ENCODE measurements at regions not wholly inside any gene's neighbourhood (a gene's known extent, or its start where the extent isn't known, plus 50 kb on each side); places are given as distances from the start of the nearest gene placed in this dataset.

- Histone ChIP-seq H3K36me3 (no peaks in the 10 kb centered on the region), H3K4me3 (ENCODE audit: low read depth in 1 of 2, low read length in 1 of 2) (no peak overlapping the region), H3K27ac (no peak overlapping the region), H3K27me3 (no peaks in the 10 kb centered on the region), H3K9me3 (no peaks in the 10 kb centered on the region), H3K4me1 (ENCODE audit: control insufficient read depth in 1 of 2, insufficient read depth in 1 of 2, low read depth in 1 of 2, low read length in 1 of 2) (no peaks in the 10 kb centered on the region)
- TF ChIP-seq CTCF (IDR thresholded peaks at IDR 0.05) = no peak
These were observed 401.4 kb upstream of the POU3F3 start for GRCh38 chr2:104452558-104452957.

GRCh38 chr2:104462731-104463130, 391.2 kb upstream of the POU3F3 start:
- H3K27ac ChIP-seq = no peak overlapping the region
- H3K9me3 ChIP-seq = no peaks in the 10 kb centered on the region
- no peaks in the 10 kb centered on the region for H3K27me3 ChIP-seq
- no peaks in the 10 kb centered on the region for H3K36me3 ChIP-seq
- peaks cover 0 to 16% of the 10 kb centered on the region in 2 experiments for H3K4me1 ChIP-seq (ENCODE audit: control insufficient read depth in 1 of 2, insufficient read depth in 1 of 2, low read depth in 1 of 2, low read length in 1 of 2)
- no peak for TF ChIP-seq CTCF (IDR thresholded peaks at IDR 0.05)
- H3K4me3 ChIP-seq (ENCODE audit: low read depth in 1 of 2, low read length in 1 of 2) = no peak overlapping the region

GRCh38 chr2:104465981-104466380, 387.9 kb upstream of the POU3F3 start:
- no peak for TF ChIP-seq CTCF (IDR thresholded peaks at IDR 0.05)
- H3K27me3 ChIP-seq = no peaks in the 10 kb centered on the region
- no peak overlapping the region for H3K4me3 ChIP-seq (ENCODE audit: low read depth in 1 of 2, low read length in 1 of 2)
- H3K27ac ChIP-seq = no peak overlapping the region
- peaks cover 0 to 16% of the 10 kb centered on the region in 2 experiments for H3K4me1 ChIP-seq (ENCODE audit: control insufficient read depth in 1 of 2, insufficient read depth in 1 of 2, low read depth in 1 of 2, low read length in 1 of 2)
- H3K9me3 ChIP-seq = no peaks in the 10 kb centered on the region
- H3K36me3 ChIP-seq = no peaks in the 10 kb centered on the region

GRCh38 chr2:104468846-104469245, 385.1 kb upstream of the POU3F3 start:
- H3K27ac ChIP-seq = no peak overlapping the region
- no peak overlapping the region for H3K4me3 ChIP-seq (ENCODE audit: low read depth in 1 of 2, low read length in 1 of 2)
- TF ChIP-seq CTCF (IDR thresholded peaks at IDR 0.05) = no peak
- H3K4me1 ChIP-seq (ENCODE audit: control insufficient read depth in 1 of 2, insufficient read depth in 1 of 2, low read depth in 1 of 2, low read length in 1 of 2) = peaks cover 0 to 9% of the 10 kb centered on the region in 2 experiments
- H3K36me3 ChIP-seq = no peaks in the 10 kb centered on the region
- no peaks in the 10 kb centered on the region for H3K9me3 ChIP-seq
- no peaks in the 10 kb centered on the region for H3K27me3 ChIP-seq

- no peak overlapping the region for H3K27ac ChIP-seq
- no peaks in the 10 kb centered on the region for H3K27me3 ChIP-seq
- no peaks in the 10 kb centered on the region for H3K4me1 ChIP-seq (ENCODE audit: control insufficient read depth in 1 of 2, insufficient read depth in 1 of 2, low read depth in 1 of 2, low read length in 1 of 2)
- H3K9me3 ChIP-seq = no peaks in the 10 kb centered on the region
- H3K4me3 ChIP-seq (ENCODE audit: low read depth in 1 of 2, low read length in 1 of 2) = no peak overlapping the region
- no peak for TF ChIP-seq CTCF (IDR thresholded peaks at IDR 0.05)
- no peaks in the 10 kb centered on the region for H3K36me3 ChIP-seq
These were observed 381.8 kb upstream of the POU3F3 start for GRCh38 chr2:104472076-104472475.

GRCh38 chr2:104473546-104473945, 380.4 kb upstream of the POU3F3 start:
- Histone ChIP-seq H3K4me1 (ENCODE audit: control insufficient read depth in 1 of 2, insufficient read depth in 1 of 2, low read depth in 1 of 2, low read length in 1 of 2) (no peaks in the 10 kb centered on the region), H3K27me3 (no peaks in the 10 kb centered on the region), H3K36me3 (no peaks in the 10 kb centered on the region), H3K9me3 (no peaks in the 10 kb centered on the region), H3K27ac (no peak overlapping the region), H3K4me3 (ENCODE audit: low read depth in 1 of 2, low read length in 1 of 2) (no peak overlapping the region)
- TF ChIP-seq CTCF (IDR thresholded peaks at IDR 0.05) = no peak

Measured in neutrophil (primary cell).